HFFc6 (cell line): ENCODE measurements at regions not wholly inside any gene's neighbourhood (a gene's known extent, or its start where the extent isn't known, plus 50 kb on each side); places are given as distances from the start of the nearest gene placed in this dataset.
"Not testable (repeated sequence)": the region's sequence is repeated elsewhere in the genome, so short reads cannot be mapped to it uniquely, and the experiment has no call there.

Source experiments
- DNase-seq: peaks from one replicate; pipeline ENCODE4 v3.0.0-alpha.2; 2018
- H3K27ac Mint-ChIP-seq: 2 replicates; pipeline ENCODE4 v1.8.0; 2020; ENCODE audit warnings: mild to moderate bottlenecking, mixed read lengths
- H3K27me3 Mint-ChIP-seq: 2 replicates; pipeline ENCODE4 v1.8.0; 2021; ENCODE audit warnings: mild to moderate bottlenecking, moderate library complexity, mixed read lengths; ENCODE audit not compliant: insufficient read depth
- H3K36me3 Mint-ChIP-seq: 2 replicates; pipeline ENCODE4 v1.8.0; 2021; ENCODE audit warnings: low read depth, mixed read lengths
- H3K4me1 Mint-ChIP-seq: 2 replicates; pipeline ENCODE4 v1.8.0; 2020; ENCODE audit warnings: low read depth, mixed read lengths
- H3K4me3 Mint-ChIP-seq: 2 replicates; pipeline ENCODE4 v1.8.0; 2020; ENCODE audit warnings: mild to moderate bottlenecking, moderate library complexity, mixed read lengths
- H3K9me3 Mint-ChIP-seq: 2 replicates; pipeline ENCODE4 v1.8.0; 2020; ENCODE audit warnings: mild to moderate bottlenecking, mixed read lengths
- CTCF ChIP-seq: fragments of 200-600 bp; sonication (generic); IDR thresholded peaks from 2 replicates; pipeline ENCODE4 v1.5.0; 2021; ENCODE audit warnings: antibody characterized with exemption, mild to moderate bottlenecking

GRCh38 chr1:168836469-168836868 lies 107.5 kb upstream of the DPT start:
- no peak for DNase-seq
- Mint-ChIP-seq H3K9me3 (peaks cover 15% of the 10 kb centered on the region), H3K4me1 (no peaks in the 10 kb centered on the region), H3K27ac (no peak overlapping the region), H3K36me3 (no peaks in the 10 kb centered on the region), H3K4me3 (no peak overlapping the region), H3K27me3 (peaks cover 2% of the 10 kb centered on the region; the same call in 1 of the 2 replicates)
- TF ChIP-seq CTCF: no peak

DNA sequence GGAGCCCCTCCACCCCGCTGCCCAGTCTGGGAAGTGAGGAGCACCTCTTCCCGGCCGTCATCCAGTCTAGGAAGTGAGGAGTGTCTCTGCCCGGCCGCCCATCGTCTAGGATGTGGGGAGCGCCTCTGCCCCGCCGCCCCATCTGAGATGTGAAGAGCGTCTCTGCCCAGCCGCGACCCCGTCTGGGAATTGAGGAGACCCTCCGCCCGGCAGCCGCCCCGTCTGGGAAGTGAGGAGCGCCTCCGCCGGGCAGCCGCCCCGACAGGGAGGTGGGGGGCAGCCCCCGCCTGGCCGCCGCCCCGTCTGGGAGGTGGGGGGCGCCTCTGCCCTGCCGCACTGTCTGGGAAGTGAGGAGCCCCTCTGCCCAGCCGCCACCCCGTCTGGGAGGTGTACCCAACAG lies 108.2 kb upstream of the DPT start:
- H3K9me3 Mint-ChIP-seq: peaks cover 15% of the 10 kb centered on the region
- DNase-seq, H3K27ac Mint-ChIP-seq, H3K27me3 Mint-ChIP-seq, H3K36me3 Mint-ChIP-seq, H3K4me3 Mint-ChIP-seq, H3K4me1 Mint-ChIP-seq: not testable (repeated sequence)

GRCh38 chr1:168842306-168842705 lies 113.3 kb upstream of the DPT start:
- DNase-seq: no peak
- Mint-ChIP-seq H3K27ac (no peak overlapping the region), H3K4me3 (no peak overlapping the region), H3K4me1 (no peaks in the 10 kb centered on the region), H3K9me3 (peaks cover 26% of the 10 kb centered on the region), H3K36me3 (no peaks in the 10 kb centered on the region), H3K27me3 (no peaks in the 10 kb centered on the region)
- no peak for TF ChIP-seq CTCF

DNA sequence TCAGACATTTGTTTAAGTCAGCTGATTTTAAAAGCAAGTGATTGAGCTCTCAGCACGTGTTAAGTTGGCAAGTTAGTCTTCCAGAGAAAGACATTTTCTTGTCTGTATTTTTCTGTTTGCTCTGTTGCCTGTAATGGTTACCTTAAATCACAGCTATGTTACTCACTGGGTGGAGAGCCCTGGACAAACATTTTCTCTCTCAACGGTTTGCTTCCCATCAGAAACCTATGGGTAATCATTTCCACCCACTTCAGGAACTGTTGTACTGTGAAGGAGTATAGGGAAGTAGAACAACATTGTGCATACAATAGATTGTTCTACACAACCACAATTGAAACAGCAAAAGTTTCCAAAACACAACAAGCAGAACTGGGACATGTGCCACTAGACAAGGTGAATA lies 113.9 kb upstream of the DPT start:
- Mint-ChIP-seq H3K27me3 (no peaks in the 10 kb centered on the region), H3K36me3 (no peaks in the 10 kb centered on the region), H3K4me1 (no peaks in the 10 kb centered on the region), H3K27ac (no peak overlapping the region), H3K9me3 (peaks cover 23% of the 10 kb centered on the region), H3K4me3 (no peak overlapping the region)
- no peak for TF ChIP-seq CTCF
- DNase-seq: no peak

- H3K4me1 Mint-ChIP-seq: no peaks in the 10 kb centered on the region
- H3K4me3 Mint-ChIP-seq: no peak overlapping the region
- no peak for DNase-seq
Measured at GRCh38 chr1:168843401-168843800, 114.4 kb upstream of the DPT start.

GRCh38 chr1:168843950-168844349 lies 114.9 kb upstream of the DPT start:
- Mint-ChIP-seq H3K4me3 (no peak overlapping the region), H3K27ac (no peak overlapping the region), H3K36me3 (no peaks in the 10 kb centered on the region), H3K4me1 (no peaks in the 10 kb centered on the region), H3K9me3 (peaks cover 24% of the 10 kb centered on the region), H3K27me3 (peaks cover 4% of the 10 kb centered on the region)
- no peak for TF ChIP-seq CTCF
- DNase-seq: no peak

More at GRCh38 chr1:168843401-168843800, 114.4 kb upstream of the DPT start:
- Mint-ChIP-seq H3K9me3 (peaks cover 23% of the 10 kb centered on the region), H3K27me3 (peaks cover 1% of the 10 kb centered on the region; the same call in 1 of the 2 replicates), H3K36me3 (no peaks in the 10 kb centered on the region), H3K27ac (no peak overlapping the region)
- TF ChIP-seq CTCF: no peak
